HAP-1 (cell line): ENCODE measurements at regions not wholly inside any gene's neighbourhood (a gene's known extent, or its start where the extent isn't known, plus 50 kb on each side); places are given as distances from the start of the nearest gene placed in this dataset.
A peak's percentile ranks its signal among the peaks of the same experiment; 100 is the strongest.

Experiments
- DNase-seq, 2 experiments: peaks; one replicate each; pipeline ENCODE4 v3.0.0-alpha.2; 2016 to 2020; ENCODE audit warnings: low spot score in 2 of 2
- H3K27me3 ChIP-seq: fragments of 250-450 bp; sonication (Bioruptor Pico); 2 replicates; pipeline ENCODE4 v1.5.1; 2020; ENCODE audit warnings: low read depth, mild to moderate bottlenecking, moderate library complexity
- H3K36me3 ChIP-seq: fragments of 250-450 bp; sonication (Bioruptor Pico); replicated peaks from 2 replicates; pipeline ENCODE4 v1.5.1; 2020; ENCODE audit warnings: mild to moderate bottlenecking
- H3K4me1 ChIP-seq: fragments of 250-450 bp; sonication (Bioruptor Pico); 2 replicates; pipeline ENCODE4 v1.5.1; 2020; ENCODE audit warnings: mild to moderate bottlenecking
- H3K4me3 ChIP-seq: fragments of 250-450 bp; sonication (Bioruptor Pico); 2 replicates; pipeline ENCODE4 v1.5.1; 2020; ENCODE audit warnings: mild to moderate bottlenecking, moderate library complexity
- H3K9me3 ChIP-seq: fragments of 250-450 bp; sonication (Bioruptor Pico); 2 replicates; pipeline ENCODE4 v1.5.1; 2020; ENCODE audit warnings: mild to moderate bottlenecking, moderate library complexity
- in situ Hi-C: fragments of 300-500 bp; cut with MboI; formaldehyde crosslinking; loops from 3 replicates; pipeline ENCODE4 v1.14.3; 2020; ENCODE audit warnings: low sequenced_read_pairs, inconsistent platforms, mixed read lengths

DNA sequence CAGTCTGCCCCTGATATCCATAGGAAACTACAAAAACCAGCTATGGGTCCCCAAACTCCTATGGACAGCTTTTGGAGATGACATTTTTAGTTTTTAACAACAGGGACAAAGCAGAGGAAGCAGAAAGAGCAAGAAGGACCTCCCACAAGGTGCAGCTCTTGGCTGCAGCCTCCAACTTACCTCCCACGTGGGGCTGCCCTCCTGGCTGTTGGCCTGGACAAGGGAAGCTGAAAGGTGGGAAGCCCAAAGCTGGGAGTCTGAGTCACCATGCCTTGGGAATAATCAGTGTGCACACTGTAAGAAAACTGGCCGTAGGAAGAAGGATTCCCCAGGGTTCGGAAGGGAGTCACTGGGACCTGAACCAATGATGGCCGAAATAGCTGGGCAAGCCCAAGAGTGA lies 51.8 kb upstream of the PAX1 start:
- peaks cover 10% of the 10 kb centered on the region for H3K27me3 ChIP-seq
- no peak overlapping the region for H3K4me3 ChIP-seq
- H3K36me3 ChIP-seq: no peaks in the 10 kb centered on the region
- DNase-seq: no peak
- in situ Hi-C loops: no loop called here
- H3K4me1 ChIP-seq: no peaks in the 10 kb centered on the region
- no peaks in the 10 kb centered on the region for H3K9me3 ChIP-seq

GRCh38 chr20:21643417-21643816 lies 62.0 kb upstream of the PAX1 start:
- no peak for DNase-seq
- Histone ChIP-seq H3K4me3 (no peak overlapping the region), H3K9me3 (no peaks in the 10 kb centered on the region), H3K27me3 (no peaks in the 10 kb centered on the region), H3K4me1 (no peaks in the 10 kb centered on the region), H3K36me3 (no peaks in the 10 kb centered on the region)
- in situ Hi-C loops: no loop called here

- Histone ChIP-seq H3K36me3 (no peaks in the 10 kb centered on the region), H3K4me3 (no peak overlapping the region), H3K9me3 (no peaks in the 10 kb centered on the region), H3K27me3 (no peaks in the 10 kb centered on the region), H3K4me1 (no peaks in the 10 kb centered on the region)
- peak in 1 of 2 experiments; percentile 10 for DNase-seq
- in situ Hi-C loops: no loop called here
Observed at GRCh38 chr20:21640556-21640955, 64.9 kb upstream of the PAX1 start.

- in situ Hi-C loops: no loop called here
- no peak for DNase-seq
- Histone ChIP-seq H3K4me1 (no peaks in the 10 kb centered on the region), H3K36me3 (no peaks in the 10 kb centered on the region), H3K9me3 (no peaks in the 10 kb centered on the region), H3K4me3 (no peak overlapping the region), H3K27me3 (no peaks in the 10 kb centered on the region)
Observed at GRCh38 chr20:21633829-21634228, 71.6 kb upstream of the PAX1 start.

- no peak for DNase-seq
- Histone ChIP-seq H3K4me3 (no peak overlapping the region), H3K36me3 (no peaks in the 10 kb centered on the region), H3K9me3 (no peaks in the 10 kb centered on the region), H3K27me3 (no peaks in the 10 kb centered on the region), H3K4me1 (no peaks in the 10 kb centered on the region)
- in situ Hi-C loops: no loop called here
Observed at GRCh38 chr20:21632735-21633053, 72.8 kb upstream of the PAX1 start.

DNA sequence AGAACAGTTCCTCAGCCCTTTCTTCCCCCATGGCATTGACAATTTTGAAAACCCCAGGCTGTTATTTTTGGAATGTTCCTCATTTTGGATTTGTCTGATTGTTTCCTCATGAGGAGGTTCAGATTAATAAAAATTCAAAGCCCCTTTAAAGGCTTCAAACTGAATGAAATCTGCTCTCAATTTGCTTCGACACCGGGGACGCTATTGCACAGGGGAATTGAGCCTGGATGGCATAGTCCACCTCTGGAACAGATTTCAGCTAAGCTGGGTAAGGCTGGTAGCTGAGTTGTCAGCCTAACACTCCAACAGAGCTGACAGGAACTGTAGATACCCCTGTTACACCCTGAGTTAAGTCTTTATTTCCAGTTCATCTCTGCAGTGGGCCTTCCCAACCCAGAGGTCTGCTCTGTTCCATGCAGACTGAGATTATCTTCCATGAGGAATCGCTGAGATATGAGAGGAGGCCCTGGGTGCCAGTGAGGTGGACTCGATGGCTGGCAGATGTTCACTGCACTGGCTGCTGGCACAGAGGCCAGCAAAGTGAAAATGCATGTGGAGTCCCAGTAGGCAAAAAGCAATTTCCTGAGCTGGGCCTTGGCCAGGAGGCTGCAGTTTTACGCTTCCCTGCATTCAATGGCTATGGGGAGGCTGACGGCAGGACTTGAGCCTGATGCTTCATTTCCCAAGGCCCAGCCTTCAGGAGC lies 73.3 kb upstream of the PAX1 start:
- Histone ChIP-seq H3K9me3 (no peaks in the 10 kb centered on the region), H3K36me3 (no peaks in the 10 kb centered on the region), H3K27me3 (no peaks in the 10 kb centered on the region), H3K4me3 (no peak overlapping the region), H3K4me1 (no peaks in the 10 kb centered on the region)
- in situ Hi-C loops: no loop called here
- DNase-seq: no peak

- no peak for DNase-seq
- Histone ChIP-seq H3K9me3 (no peaks in the 10 kb centered on the region), H3K36me3 (no peaks in the 10 kb centered on the region), H3K4me1 (no peaks in the 10 kb centered on the region), H3K4me3 (no peak overlapping the region), H3K27me3 (no peaks in the 10 kb centered on the region)
- in situ Hi-C loops: no loop called here
Observed at GRCh38 chr20:21628800-21629199, 76.7 kb upstream of the PAX1 start.

- H3K9me3 ChIP-seq: no peaks in the 10 kb centered on the region
- no peak overlapping the region for H3K4me3 ChIP-seq
- H3K4me1 ChIP-seq: no peaks in the 10 kb centered on the region
- in situ Hi-C loops: no loop called here
- DNase-seq: no peak
- H3K36me3 ChIP-seq: no peaks in the 10 kb centered on the region
- H3K27me3 ChIP-seq: 0 out of 2 replicates have a peak, but pooled peaks cover 2% of the 10 kb centered on the region
Observed at GRCh38 chr20:21623781-21624094, 81.7 kb upstream of the PAX1 start.

DNA sequence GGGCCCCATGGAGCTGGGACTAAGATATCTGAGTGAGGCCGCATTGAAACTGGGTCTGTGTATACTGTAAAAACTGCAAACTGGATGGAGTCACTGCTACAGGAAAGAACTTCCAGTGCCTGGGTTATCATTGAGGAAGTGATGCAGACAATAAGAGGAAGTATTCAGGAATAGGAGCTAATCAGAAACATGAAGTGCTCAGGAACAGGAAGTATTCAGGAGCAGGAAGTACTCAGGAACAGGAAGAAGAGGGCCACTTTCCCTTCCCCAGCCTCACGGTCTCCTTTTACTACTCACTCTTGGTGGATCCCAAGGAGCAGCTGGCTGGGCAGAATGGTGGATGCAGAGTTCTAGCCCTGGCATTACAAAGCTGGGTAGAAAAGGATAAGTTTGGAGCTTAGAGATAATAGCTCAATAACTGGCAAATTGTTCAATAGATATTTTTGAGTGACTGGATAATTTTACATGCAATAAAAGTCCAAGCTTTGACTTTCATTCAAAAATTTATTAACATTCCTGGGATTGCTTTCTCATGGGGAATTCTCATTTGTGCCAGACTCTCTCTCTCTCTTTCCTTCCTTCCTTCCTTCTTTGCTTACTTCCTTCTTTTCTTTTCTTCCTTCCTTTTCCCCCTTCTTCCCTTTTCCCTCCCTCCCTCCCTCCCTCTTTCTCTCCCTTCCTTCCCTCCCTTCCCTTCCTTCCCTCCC lies 82.2 kb upstream of the PAX1 start:
- Histone ChIP-seq H3K36me3 (no peaks in the 10 kb centered on the region), H3K4me3 (no peak overlapping the region), H3K27me3 (0 out of 2 replicates have a peak, but pooled peaks cover 3% of the 10 kb centered on the region), H3K4me1 (no peaks in the 10 kb centered on the region), H3K9me3 (no peaks in the 10 kb centered on the region)
- DNase-seq: no peak
- in situ Hi-C loops: no loop called here

DNA sequence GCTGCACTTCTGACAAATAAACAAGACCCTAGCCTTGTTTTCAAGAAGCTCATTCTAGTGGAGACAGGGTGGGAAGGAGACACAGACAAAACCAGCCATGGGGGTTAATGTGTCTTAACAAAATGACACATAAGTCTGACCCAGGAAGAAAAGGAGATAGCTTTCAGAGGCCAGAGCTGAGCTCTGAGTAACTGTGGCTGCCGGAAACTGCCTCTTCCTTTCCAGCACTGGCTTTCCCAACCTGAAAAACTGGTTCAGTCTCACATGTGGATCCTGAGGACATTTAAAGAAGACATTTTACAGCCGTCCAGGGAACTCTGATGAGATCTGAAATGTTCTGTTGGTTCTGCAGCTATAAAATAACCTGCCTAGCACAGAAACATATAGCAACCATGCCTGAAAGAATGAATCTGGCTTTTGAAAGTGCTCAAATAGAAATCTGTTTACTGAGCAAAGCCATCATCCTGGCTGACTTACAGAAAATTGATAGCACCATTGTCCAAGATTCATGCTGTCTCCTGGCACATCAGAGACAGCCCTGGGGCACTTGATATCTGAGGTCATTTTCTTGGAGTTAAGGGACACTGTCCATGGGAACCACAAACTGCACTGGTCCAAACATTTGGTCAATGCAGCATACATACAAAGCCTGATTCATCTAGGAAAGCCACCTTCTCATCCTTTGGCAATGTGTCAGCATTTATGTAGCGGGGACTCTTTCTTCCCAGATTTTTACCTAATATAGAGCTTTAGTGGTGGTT lies 83.2 kb upstream of the PAX1 start:
- H3K36me3 ChIP-seq: no peaks in the 10 kb centered on the region
- no peak overlapping the region for H3K4me3 ChIP-seq
- no peaks in the 10 kb centered on the region for H3K9me3 ChIP-seq
- no peak for DNase-seq
- peaks cover 7% of the 10 kb centered on the region for H3K27me3 ChIP-seq
- H3K4me1 ChIP-seq: no peaks in the 10 kb centered on the region
- in situ Hi-C loops: no loop called here

DNA sequence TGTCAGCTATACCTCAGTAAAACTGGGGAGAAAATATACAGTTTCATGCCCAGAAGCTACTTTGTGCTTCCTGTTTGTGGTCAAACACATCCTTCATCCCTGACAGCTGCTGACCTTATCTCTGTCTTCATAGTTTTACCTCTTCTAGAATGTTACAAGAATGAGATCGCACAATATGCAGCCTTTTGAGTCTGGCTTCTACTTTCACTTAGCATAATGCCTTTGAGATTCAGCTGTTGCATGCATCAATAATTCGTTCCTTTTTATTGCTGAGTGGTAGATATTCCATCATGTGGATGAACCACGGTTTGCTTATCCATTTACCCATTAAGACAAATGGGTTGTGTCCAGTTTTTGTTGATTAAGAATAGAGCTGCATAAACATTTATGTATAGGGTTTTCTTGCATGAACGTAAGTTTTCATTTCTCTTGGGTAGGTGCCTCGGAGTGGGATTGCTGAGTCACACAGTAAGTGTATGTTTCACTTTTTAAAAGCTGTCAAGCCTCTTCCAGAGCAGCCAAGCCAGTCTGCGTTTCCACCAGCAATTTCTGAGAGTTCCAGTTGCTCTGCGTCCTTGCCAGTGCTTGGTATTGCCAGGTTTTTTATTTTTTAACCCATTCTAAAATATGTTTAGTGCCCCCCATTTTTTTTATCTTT lies 86.6 kb upstream of the PAX1 start:
- H3K36me3 ChIP-seq: no peaks in the 10 kb centered on the region
- in situ Hi-C loops: loop anchor here (10.0 kb wide), 2 partner anchors 374 to 764 kb away; no protein-coding TSS in a partner anchor
- DNase-seq: no peak
- no peak overlapping the region for H3K4me3 ChIP-seq
- H3K9me3 ChIP-seq: no peaks in the 10 kb centered on the region
- peaks cover 8% of the 10 kb centered on the region for H3K27me3 ChIP-seq
- no peaks in the 10 kb centered on the region for H3K4me1 ChIP-seq

DNA sequence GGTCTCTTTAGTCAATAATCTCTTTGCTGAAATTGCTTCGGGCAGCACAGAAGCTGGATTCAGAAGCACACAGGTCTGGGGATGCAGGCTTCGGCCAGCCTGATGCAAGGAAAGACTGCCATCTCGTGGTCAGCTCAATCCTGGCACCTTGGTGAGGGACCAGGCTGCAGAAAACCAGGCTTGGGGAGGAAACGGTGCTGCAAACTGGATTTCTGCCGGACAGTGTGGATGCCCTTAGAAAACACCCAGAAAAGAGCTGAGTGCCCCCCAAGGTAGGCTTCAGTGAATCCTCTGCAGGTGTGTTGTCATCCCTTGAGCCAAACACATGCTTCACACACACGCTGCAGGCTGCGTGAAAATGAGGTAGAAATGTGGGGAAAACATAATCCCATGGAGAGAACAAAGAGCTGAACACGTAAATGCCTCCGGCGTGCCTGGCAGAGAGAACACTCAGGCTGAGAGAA lies 89.8 kb upstream of the PAX1 start:
- peak; percentile 61 to 80 for DNase-seq
- in situ Hi-C loops: loop anchor here (10.0 kb wide), 2 partner anchors 371 to 761 kb away; no protein-coding TSS in a partner anchor
- H3K36me3 ChIP-seq: no peaks in the 10 kb centered on the region
- H3K27me3 ChIP-seq: peaks cover 8% of the 10 kb centered on the region
- H3K4me3 ChIP-seq: no peak overlapping the region
- no peaks in the 10 kb centered on the region for H3K4me1 ChIP-seq
- H3K9me3 ChIP-seq: no peaks in the 10 kb centered on the region

GRCh38 chr20:21614980-21615379 lies 90.5 kb upstream of the PAX1 start:
- in situ Hi-C loops: loop anchor here (10.0 kb wide), 2 partner anchors 370 to 760 kb away; no protein-coding TSS in a partner anchor
- no peaks in the 10 kb centered on the region for H3K36me3 ChIP-seq
- H3K4me3 ChIP-seq: no peak overlapping the region
- no peaks in the 10 kb centered on the region for H3K4me1 ChIP-seq
- peaks cover 8% of the 10 kb centered on the region for H3K27me3 ChIP-seq
- no peak for DNase-seq
- no peaks in the 10 kb centered on the region for H3K9me3 ChIP-seq
